HEK293 (cell line): ENCODE measurements at regions not wholly inside any gene's neighbourhood (a gene's known extent, or its start where the extent isn't known, plus 50 kb on each side); places are given as distances from the start of the nearest gene placed in this dataset.

Experiments used
- CTCF ChIA-PET: fragments of 350-600 bp; formaldehyde crosslinking; extraction: SDS; loops from one replicate; lab custom pipeline; 2021; ENCODE audit warnings: antibody characterized with exemption; lab: Yijun Ruan, JAX
- POLR2A ChIA-PET: fragments of 300-600 bp; formaldehyde crosslinking; extraction: SDS; loops from one replicate; lab custom pipeline; 2020; ENCODE audit warnings: antibody characterized with exemption, inconsistent platforms; lab: Yijun Ruan, JAX
- H3K27ac ChIP-seq: fragments of 200-500 bp; sonication (Bioruptor generic); 2 replicates; pipeline ENCODE4 v1.5.1; 2014; ENCODE audit warnings: low read depth, low read length, control low read depth, inconsistent platforms; ENCODE audit errors: extremely low read depth
- H3K36me3 ChIP-seq, 2 experiments: fragments of 200-500 bp in 1 of 2; sonication (Bioruptor generic) in 1 of 2; 1 replicate in 1 of 2; 2 replicates in 1 of 2; pipeline ENCODE4 v1.5.1; 2014 to 2017; ENCODE audit warnings: inconsistent platforms in 2 of 2, low read length in 2 of 2; ENCODE audit not compliant: control insufficient read depth in 2 of 2, insufficient read depth in 1 of 2
- H3K4me1 ChIP-seq: fragments of 200-500 bp; sonication (Bioruptor generic); 2 replicates; pipeline ENCODE4 v1.5.1; 2014; ENCODE audit warnings: mild to moderate bottlenecking, low read length, inconsistent platforms; ENCODE audit not compliant: control insufficient read depth, insufficient read depth
- H3K4me3 ChIP-seq: 2 replicates; pipeline ENCODE4 v1.5.1; 2011; ENCODE audit warnings: low read depth, mild to moderate bottlenecking, control low read depth, low read length, moderate library complexity
- H3K9me3 ChIP-seq: fragments of 200-500 bp; sonication (Bioruptor generic); 2 replicates; pipeline ENCODE4 v1.5.1; 2014; ENCODE audit warnings: low read depth, low read length, inconsistent platforms; ENCODE audit not compliant: control insufficient read depth, insufficient read depth
- BCL11A ChIP-seq: fragments of 450-650 bp; formaldehyde crosslinking; IDR thresholded peaks from 2 replicates; pipeline ENCODE4 v1.5.1; 2016; ENCODE audit warnings: low read depth, missing biosample characterization, missing genetic modification characterization
- KLF16 ChIP-seq: fragments of 450-650 bp; formaldehyde crosslinking; IDR thresholded peaks from 2 replicates; pipeline ENCODE4 v1.5.1; 2017; ENCODE audit warnings: missing biosample characterization, missing genetic modification characterization
- KLF9 ChIP-seq: fragments of 450-650 bp; formaldehyde crosslinking; IDR thresholded peaks from 2 replicates; pipeline ENCODE4 v1.5.1; 2016; ENCODE audit warnings: missing biosample characterization, missing genetic modification characterization, low read depth
- RBAK ChIP-seq: fragments of 450-650 bp; formaldehyde crosslinking; IDR thresholded peaks from 2 replicates; pipeline ENCODE4 v1.5.1; 2016; ENCODE audit warnings: missing biosample characterization, missing genetic modification characterization
- REST ChIP-seq: fragments of 450-650 bp; formaldehyde crosslinking; IDR thresholded peaks from 2 replicates; pipeline ENCODE4 v1.5.1; 2016; ENCODE audit warnings: missing biosample characterization, missing genetic modification characterization
- WT1 ChIP-seq: fragments of 450-650 bp; formaldehyde crosslinking; IDR thresholded peaks from 2 replicates; pipeline ENCODE4 v1.5.1; 2016; ENCODE audit warnings: missing biosample characterization, missing genetic modification characterization
- ZBTB1 ChIP-seq: fragments of 450-650 bp; formaldehyde crosslinking; IDR thresholded peaks from 2 replicates; pipeline ENCODE4 v1.5.1; 2016; ENCODE audit warnings: missing biosample characterization, missing genetic modification characterization
- ZNF140 ChIP-seq: fragments of 450-650 bp; formaldehyde crosslinking; IDR thresholded peaks from 2 replicates; pipeline ENCODE4 v1.5.1; 2016; ENCODE audit warnings: missing biosample characterization, missing genetic modification characterization
- ZNF175 ChIP-seq: fragments of 450-650 bp; formaldehyde crosslinking; IDR thresholded peaks from 2 replicates; pipeline ENCODE4 v1.5.1; 2016; ENCODE audit warnings: missing biosample characterization, missing genetic modification characterization
- ZNF248 ChIP-seq: fragments of 450-650 bp; formaldehyde crosslinking; IDR thresholded peaks from 2 replicates; pipeline ENCODE4 v1.5.1; 2017; ENCODE audit warnings: missing biosample characterization, missing genetic modification characterization
- ZNF274 ChIP-seq, 2 experiments: fragments of 200-500 bp in 1 of 2; fragments of 450-650 bp in 1 of 2; sonication (Bioruptor generic) in 1 of 2; formaldehyde crosslinking in 1 of 2; IDR thresholded peaks; 2 replicates each; pipeline versions ENCODE4 v1.5.1 to v1.6.1; 2014 to 2016; ENCODE audit warnings: borderline replicate concordance in 1 of 2, inconsistent platforms in 1 of 2, low read length in 1 of 2, missing biosample characterization in 1 of 2, missing genetic modification characterization in 1 of 2
- ZNF280D ChIP-seq: fragments of 450-650 bp; formaldehyde crosslinking; IDR thresholded peaks from 2 replicates; pipeline ENCODE4 v1.5.1; 2016; ENCODE audit warnings: missing biosample characterization, missing genetic modification characterization
- ZNF335 ChIP-seq: fragments of 450-650 bp; formaldehyde crosslinking; conservative IDR thresholded peaks from 2 replicates; pipeline ENCODE4 v1.5.1; 2016; ENCODE audit warnings: missing biosample characterization, missing genetic modification characterization
- ZNF423 ChIP-seq: fragments of 450-650 bp; formaldehyde crosslinking; IDR thresholded peaks from 2 replicates; pipeline ENCODE4 v1.5.1; 2016; ENCODE audit warnings: missing biosample characterization, missing genetic modification characterization
- ZNF488 ChIP-seq: fragments of 450-650 bp; formaldehyde crosslinking; IDR thresholded peaks from 2 replicates; pipeline ENCODE4 v1.5.1; 2016; ENCODE audit warnings: missing biosample characterization, missing genetic modification characterization
- ZNF501 ChIP-seq: fragments of 450-650 bp; formaldehyde crosslinking; IDR thresholded peaks from 2 replicates; pipeline ENCODE4 v1.5.1; 2016; ENCODE audit warnings: missing biosample characterization, missing genetic modification characterization
- ZNF571 ChIP-seq: fragments of 450-650 bp; formaldehyde crosslinking; IDR thresholded peaks from 2 replicates; pipeline ENCODE4 v1.5.0; 2017; ENCODE audit warnings: missing biosample characterization, missing genetic modification characterization
- ZNF623 ChIP-seq: fragments of 450-650 bp; formaldehyde crosslinking; IDR thresholded peaks from 2 replicates; pipeline ENCODE4 v1.5.1; 2016; ENCODE audit warnings: missing biosample characterization, missing genetic modification characterization
- ZNF629 ChIP-seq: fragments of 450-650 bp; formaldehyde crosslinking; IDR thresholded peaks from 2 replicates; pipeline ENCODE4 v1.5.1; 2017; ENCODE audit warnings: missing biosample characterization, missing genetic modification characterization
- ZNF639 ChIP-seq: fragments of 450-650 bp; formaldehyde crosslinking; IDR thresholded peaks from 2 replicates; pipeline ENCODE4 v1.5.1; 2016; ENCODE audit warnings: missing biosample characterization, missing genetic modification characterization
- ZNF645 ChIP-seq: fragments of 450-650 bp; formaldehyde crosslinking; IDR thresholded peaks from 2 replicates; pipeline ENCODE4; 2016; ENCODE audit warnings: missing biosample characterization, missing genetic modification characterization
- ZNF670 ChIP-seq: fragments of 450-650 bp; formaldehyde crosslinking; IDR thresholded peaks from 2 replicates; pipeline ENCODE4 v1.5.1; 2016; ENCODE audit warnings: missing biosample characterization, missing genetic modification characterization, low read depth
- TF ChIP-seq, protein P1 (sequence below): fragments of 450-650 bp; formaldehyde crosslinking; IDR thresholded peaks from 2 replicates; pipeline ENCODE4 v1.5.1; 2017; ENCODE audit warnings: missing biosample characterization, missing genetic modification characterization

GRCh38 chr4:32249040-32249439 lies 1528.9 kb downstream of the PCDH7 start (continued):
- no peak for TF ChIP-seq ZNF670 (tag by site-specific recombination)
- TF ChIP-seq REST, result no peak
- no peak for TF ChIP-seq ZNF274 (IDR thresholded peaks at IDR 0.05; ENCODE audit: low read length)
- no peak for TF ChIP-seq ZNF274 (tag by site-specific recombination; IDR thresholded peaks at IDR 0.05; ENCODE audit: borderline replicate concordance)
- no peak for TF ChIP-seq KLF9 (tag by site-specific recombination)
- TF ChIP-seq ZNF639 (tag by site-specific recombination), result no peak
- TF ChIP-seq, all 188 proteins: peak for 0

- POLR2A ChIA-PET, result no interaction called here
- Histone ChIP-seq H3K4me1 (no peaks in the 10 kb centered on the region), H3K36me3 (no peaks in the 10 kb centered on the region), H3K4me3 (no peak overlapping the region), H3K9me3 (no peaks in the 10 kb centered on the region), H3K27ac (no peak overlapping the region)
- TF ChIP-seq WT1 (tag by site-specific recombination), result no peak
- no peak for TF ChIP-seq ZNF571 (tag by site-specific recombination)
- TF ChIP-seq ZNF623 (tag by site-specific recombination), result no peak
- TF ChIP-seq ZNF645 (tag by site-specific recombination), result no peak
- TF ChIP-seq ZBTB1 (tag by site-specific recombination), result no peak
- TF ChIP-seq ZNF280D, result no peak
- no peak for TF ChIP-seq ZNF488 (tag by site-specific recombination)
- TF ChIP-seq ZNF335 (tag by site-specific recombination), result no peak
- TF ChIP-seq ZNF501 (tag by site-specific recombination), result no peak
- TF ChIP-seq, protein P1, sequence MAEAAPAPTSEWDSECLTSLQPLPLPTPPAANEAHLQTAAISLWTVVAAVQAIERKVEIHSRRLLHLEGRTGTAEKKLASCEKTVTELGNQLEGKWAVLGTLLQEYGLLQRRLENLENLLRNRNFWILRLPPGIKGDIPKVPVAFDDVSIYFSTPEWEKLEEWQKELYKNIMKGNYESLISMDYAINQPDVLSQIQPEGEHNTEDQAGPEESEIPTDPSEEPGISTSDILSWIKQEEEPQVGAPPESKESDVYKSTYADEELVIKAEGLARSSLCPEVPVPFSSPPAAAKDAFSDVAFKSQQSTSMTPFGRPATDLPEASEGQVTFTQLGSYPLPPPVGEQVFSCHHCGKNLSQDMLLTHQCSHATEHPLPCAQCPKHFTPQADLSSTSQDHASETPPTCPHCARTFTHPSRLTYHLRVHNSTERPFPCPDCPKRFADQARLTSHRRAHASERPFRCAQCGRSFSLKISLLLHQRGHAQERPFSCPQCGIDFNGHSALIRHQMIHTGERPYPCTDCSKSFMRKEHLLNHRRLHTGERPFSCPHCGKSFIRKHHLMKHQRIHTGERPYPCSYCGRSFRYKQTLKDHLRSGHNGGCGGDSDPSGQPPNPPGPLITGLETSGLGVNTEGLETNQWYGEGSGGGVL (tag by site-specific recombination), result no peak
- no peak for TF ChIP-seq ZNF140 (tag by site-specific recombination)
- TF ChIP-seq KLF16 (tag by site-specific recombination), result no peak
- TF ChIP-seq ZNF175 (tag by site-specific recombination), result no peak
- TF ChIP-seq RBAK, result no peak
- no peak for TF ChIP-seq ZNF423 (tag by site-specific recombination)
- TF ChIP-seq ZNF248, result no peak
- TF ChIP-seq ZNF629 (tag by site-specific recombination), result no peak
- TF ChIP-seq BCL11A (tag by site-specific recombination), result no peak
- CTCF ChIA-PET, result no interaction called here
These were observed 1531.0 kb downstream of the PCDH7 start for GRCh38 chr4:32251126-32251525.
